Activated T-cell treated with anti-CD3 and anti-CD28 coated beads, Interleukin-2, amount 50 U/mL, for 1 hour (primary cell): ENCODE measurements at regions not wholly inside any gene's neighbourhood (a gene's known extent, or its start where the extent isn't known, plus 50 kb on each side); places are given as distances from the start of the nearest gene placed in this dataset.
"Not testable (repeated sequence)": the region's sequence is repeated elsewhere in the genome, so short reads cannot be mapped to it uniquely, and the experiment has no call there.

Experiments used
- DNase-seq: peaks from one replicate; pipeline ENCODE4 v3.0.0-alpha.2; 2020

- no peak for DNase-seq
Measured at GRCh38 chr1:166507347-166507746, 331.9 kb upstream of the POGK start.

DNA sequence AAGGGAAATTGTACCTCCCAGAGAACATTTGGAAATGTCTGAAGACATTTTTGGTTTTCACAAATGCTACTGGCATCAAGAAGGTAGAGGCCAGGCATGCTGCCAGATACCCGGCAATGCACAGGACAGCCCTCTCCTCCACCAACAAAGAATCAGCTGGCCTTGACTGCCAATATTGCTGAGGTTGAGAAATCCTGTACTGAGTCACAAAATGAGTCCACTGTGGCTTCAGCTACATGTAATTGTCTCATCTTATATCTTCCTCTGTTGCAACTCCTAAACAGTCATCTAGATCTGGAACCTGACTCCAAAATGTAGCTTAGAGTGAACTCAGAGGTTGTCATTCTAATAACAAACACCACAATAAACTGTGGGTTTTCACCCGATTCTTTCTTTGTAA is 327.5 kb upstream of the POGK start:
- DNase-seq = no peak

DNA sequence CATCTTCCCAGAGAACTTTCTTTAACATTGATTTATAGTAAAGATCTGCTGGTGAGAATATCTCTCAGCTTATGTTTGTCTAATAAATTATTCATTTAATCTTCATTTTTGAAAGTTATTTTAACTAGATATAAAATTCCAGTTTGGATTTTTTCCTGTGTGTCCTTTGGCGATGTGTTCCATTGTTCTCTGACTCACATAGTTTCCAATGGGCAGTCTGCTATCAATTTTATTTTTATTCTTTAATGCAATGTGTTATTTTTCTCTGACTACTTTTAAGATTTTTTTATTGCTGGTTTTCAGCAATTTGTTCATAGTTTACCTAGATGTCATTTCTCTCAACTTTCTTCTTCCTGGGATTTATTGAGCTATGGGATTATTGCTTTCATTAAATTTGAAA is 325.2 kb upstream of the POGK start:
- DNase-seq = no peak

DNA sequence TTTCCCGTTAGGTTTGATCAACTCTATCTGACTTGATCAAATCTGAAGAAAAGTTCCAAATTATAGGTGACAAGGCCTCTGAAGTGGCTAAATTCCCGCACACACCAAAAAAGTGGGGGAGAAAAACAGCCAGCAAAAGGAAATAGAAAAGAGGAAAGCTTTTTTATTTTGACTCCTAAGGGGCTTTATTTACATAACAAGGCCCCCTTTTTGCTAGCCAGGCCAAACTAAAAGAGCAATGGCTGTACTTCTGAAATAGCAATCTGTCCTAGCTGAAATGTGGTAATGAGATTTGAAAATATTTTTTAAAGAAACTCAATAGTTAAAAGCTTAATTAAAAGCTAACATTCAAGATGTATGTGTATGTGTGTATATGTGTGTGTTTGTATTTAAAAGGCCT is 311.5 kb upstream of the POGK start:
- DNase-seq = no peak

- DNase-seq = no peak
Measured at GRCh38 chr1:166538646-166539045, 300.6 kb upstream of the POGK start.

GRCh38 chr1:166544036-166544435 is 295.2 kb upstream of the POGK start:
- DNase-seq = no peak

GRCh38 chr1:166544561-166544960 is 294.7 kb upstream of the POGK start:
- DNase-seq = no peak

DNA sequence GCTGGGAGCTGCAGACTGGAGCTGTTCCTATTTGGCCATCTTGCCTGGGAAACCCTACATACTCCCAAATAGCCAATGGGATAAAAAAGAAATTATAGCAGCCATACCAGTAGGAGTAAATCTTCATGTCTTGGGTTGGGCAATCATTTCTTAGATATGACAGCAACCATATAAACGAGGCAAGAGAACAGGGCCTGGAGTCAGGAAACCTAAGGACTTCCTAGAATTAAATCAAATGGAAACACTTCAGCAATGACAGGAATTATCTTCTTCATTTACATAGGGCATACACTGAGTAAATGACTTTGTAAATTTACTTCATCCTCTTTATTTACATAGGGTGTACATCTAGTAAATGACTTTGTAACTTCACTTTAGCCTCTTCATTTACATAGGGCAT is 286.6 kb upstream of the POGK start:
- DNase-seq = no peak

- DNase-seq = no peak
Measured at GRCh38 chr1:166570954-166571353, 268.3 kb upstream of the POGK start.

GRCh38 chr1:166573199-166573598 is 266.1 kb upstream of the POGK start:
- DNase-seq = no peak

- DNase-seq = no peak
Measured at GRCh38 chr1:166579557-166580501, 259.4 kb upstream of the POGK start.

DNA sequence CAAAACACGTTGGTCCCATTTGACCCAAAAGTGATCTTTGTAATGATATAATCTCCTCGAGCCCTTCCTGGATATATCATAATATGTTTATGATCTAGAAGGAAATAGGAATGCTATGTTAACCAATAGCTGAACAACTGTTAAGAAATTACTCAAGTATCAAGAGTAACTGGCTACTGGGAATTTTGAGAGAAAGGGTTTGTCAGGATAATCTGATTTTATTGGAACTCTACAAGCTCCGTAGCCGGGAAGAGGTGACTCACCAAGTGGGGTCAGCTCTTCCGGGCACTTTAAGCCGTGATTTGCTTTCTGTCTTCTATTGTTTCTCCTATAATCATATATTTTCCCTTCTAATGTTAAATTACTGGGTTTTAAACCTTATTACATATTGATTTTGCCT is 250.5 kb upstream of the POGK start:
- DNase-seq = no peak

GRCh38 chr1:166590161-166590560 is 249.1 kb upstream of the POGK start:
- no peak for DNase-seq

DNA sequence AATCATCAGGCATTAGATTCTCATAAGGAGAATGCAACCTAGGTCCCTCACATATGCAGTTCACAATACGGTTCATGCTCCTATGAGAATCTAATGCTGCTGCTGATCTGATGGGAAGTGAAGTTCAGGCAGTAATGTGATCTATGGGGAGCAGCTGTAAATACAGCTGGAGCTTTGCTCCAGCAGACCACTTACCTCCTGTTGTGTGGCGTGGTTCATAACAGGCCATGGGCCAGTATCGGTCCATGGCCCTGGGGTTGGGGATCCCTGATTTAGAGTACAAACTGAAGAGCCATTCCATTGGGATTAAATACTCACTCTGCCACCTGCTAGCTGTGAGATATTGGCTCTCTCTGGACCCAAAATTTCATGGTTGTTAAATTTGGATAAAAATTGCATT is 244.6 kb upstream of the POGK start:
- DNase-seq = no peak

- DNase-seq = no peak
Measured at GRCh38 chr1:166597516-166597915, 241.8 kb upstream of the POGK start.

GRCh38 chr1:166600574-166600973 is 238.7 kb upstream of the POGK start:
- DNase-seq = no peak

DNA sequence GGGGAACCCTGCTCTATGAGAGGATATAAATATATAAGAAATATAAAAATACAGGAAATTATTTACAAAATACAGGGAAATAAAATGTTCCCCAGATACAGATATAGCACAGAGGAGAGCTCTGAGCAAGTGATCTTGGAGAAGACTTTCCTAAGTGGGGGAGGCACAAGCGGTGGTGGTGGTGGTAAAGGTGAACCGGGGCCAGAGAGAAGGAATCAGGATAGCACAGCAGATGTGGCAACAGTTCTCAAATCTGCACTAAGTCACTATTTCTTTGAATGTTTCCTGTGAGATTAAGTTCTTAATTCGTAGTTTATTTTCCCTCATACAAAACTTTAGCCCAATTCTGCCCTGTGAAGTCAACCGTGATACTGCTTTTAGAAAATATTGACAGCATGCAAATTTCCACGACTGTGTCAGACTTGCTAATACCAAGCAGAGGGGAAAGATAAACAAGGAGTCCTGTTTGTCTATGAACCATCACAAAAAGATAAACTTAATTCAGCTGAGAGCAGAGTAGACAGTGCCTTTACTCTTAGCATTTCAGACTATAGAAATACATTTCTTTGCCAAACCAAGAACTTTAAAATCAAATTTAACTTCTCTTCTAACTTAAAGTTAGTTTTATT is 237.5 kb upstream of the POGK start:
- DNase-seq = no peak

- DNase-seq = not testable (repeated sequence)
Measured at GRCh38 chr1:166602801-166603200, 236.5 kb upstream of the POGK start.

DNA sequence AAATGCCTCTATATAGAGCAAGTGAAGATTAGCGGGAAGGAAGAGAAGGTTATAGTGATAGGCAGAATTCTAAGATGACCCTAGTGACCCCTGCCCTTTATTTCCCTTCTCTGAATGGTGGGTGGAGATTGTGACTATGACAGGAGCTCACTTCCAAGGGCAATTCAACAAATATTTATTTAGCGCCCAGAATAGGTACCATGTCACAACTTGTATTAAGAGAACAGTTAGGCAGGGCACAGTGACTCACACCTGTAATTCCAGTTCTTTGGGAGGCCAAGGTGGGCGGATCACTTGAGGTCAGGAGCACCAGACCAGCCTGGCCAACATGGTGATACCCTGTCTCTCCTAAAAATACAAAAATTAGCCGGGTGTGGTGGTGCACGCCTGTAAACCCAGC is 236.0 kb upstream of the POGK start:
- DNase-seq = no peak

- no peak for DNase-seq
Measured at GRCh38 chr1:166605137-166605536, 234.1 kb upstream of the POGK start.

DNA sequence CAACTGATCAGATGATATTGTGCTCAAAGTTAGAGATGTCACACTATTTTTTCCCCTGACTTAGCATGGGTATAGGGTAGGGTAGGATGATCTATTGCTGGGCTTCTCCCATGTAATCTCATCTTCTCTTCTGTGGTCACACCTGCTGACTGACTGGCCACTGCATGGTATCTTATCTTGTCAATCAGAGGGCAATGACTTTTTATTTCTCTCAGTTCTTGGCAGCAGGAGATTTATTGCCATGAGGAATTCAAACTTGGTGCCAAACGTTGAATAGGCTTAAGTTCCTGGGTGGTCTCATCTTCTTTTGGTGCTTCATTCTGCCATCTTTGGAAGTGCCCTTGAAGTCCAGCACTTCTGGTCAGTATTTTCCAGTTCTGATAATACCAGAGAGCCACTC is 226.4 kb upstream of the POGK start:
- no peak for DNase-seq

DNA sequence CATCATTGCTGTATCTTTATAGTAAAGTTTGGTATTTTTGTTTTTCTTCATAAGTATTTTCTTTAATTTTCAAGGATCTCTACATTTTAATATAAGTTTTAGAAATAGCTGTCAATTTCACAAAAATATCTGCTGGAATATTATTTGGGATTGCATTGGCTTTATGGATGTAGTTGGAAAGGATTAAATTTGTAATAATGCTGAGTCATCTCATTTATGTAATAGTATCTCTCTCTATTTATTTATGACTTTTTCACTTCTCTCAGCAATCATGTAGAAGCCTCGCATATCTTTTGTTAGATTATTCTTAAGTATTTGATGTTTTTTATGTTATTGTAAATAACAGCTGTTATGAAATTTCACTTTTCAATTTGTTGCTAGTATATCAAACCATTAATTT is 223.1 kb upstream of the POGK start:
- no peak for DNase-seq

GRCh38 chr1:166626711-166627110 is 212.6 kb upstream of the POGK start:
- DNase-seq = no peak

GRCh38 chr1:166627558-166627957 is 211.7 kb upstream of the POGK start:
- DNase-seq = no peak

DNA sequence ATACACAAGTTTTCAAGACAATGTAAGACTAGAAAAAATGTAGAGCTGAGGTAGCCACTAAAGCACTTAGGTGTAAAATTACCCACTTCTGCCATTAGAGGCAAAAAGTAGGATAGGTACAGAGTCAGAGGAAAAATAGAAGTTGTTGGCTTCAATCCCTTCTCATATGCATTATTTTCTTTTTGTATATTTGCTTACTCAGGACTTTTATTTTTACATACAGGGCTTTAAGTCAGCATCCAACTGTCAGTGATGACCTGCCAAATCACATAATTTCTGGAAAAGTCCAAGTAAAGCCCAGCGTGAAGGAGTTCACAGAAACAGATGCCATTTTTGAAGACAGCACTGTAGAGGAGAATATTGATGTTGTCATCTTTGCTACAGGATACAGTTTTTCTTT is 211.0 kb upstream of the POGK start:
- no peak for DNase-seq
